ENCODE measurements at regions not wholly inside any gene's neighbourhood (a gene's known extent, or its start where the extent isn't known, plus 50 kb on each side); places are given as distances from the start of the nearest gene placed in this dataset.

- TF ChIP-seq HNF4G (IDR thresholded peaks at IDR 0.05): no peak
Observed at GRCh38 chr12:89848732-89849131, 140.1 kb upstream of the ATP2B1 start (continued).

GRCh38 chr12:89846473-89847055 lies 137.9 kb upstream of the ATP2B1 start:
- Histone ChIP-seq H3K9me3 (ENCODE audit: control insufficient read depth in 4 of 4, low read length in 3 of 4) (no peaks in the 10 kb centered on the region), H3K4me3 (ENCODE audit: low read depth in 1 of 3, low read length in 3 of 3) (no peak overlapping the region), H3K27ac (ENCODE audit: low read depth in 1 of 2, low read length in 2 of 2) (no peak overlapping the region), H3K4me1 (ENCODE audit: control insufficient read depth in 4 of 4, insufficient read depth in 4 of 4, low read length in 3 of 4) (no peaks in the 10 kb centered on the region), H3K36me3 (ENCODE audit: control insufficient read depth in 4 of 4, insufficient read depth in 3 of 4, low read depth in 1 of 4, low read length in 3 of 4) (no peaks in the 10 kb centered on the region), H3K9ac (ENCODE audit: low read depth in 1 of 2, low read length in 2 of 2) (no peak overlapping the region), H3K27me3 (ENCODE audit: control insufficient read depth in 4 of 4, insufficient read depth in 4 of 4, low read length in 3 of 4) (peaks cover 0 to 4% (median 0%) of the 10 kb centered on the region in 4 donors)
- no peak for DNase-seq (ENCODE audit: low spot score)
- TF ChIP-seq EGR1 (IDR thresholded peaks at IDR 0.05; ENCODE audit: low read depth in 2 of 2) (no peak), YY1 (IDR thresholded peaks at IDR 0.05) (no peak), MAX (IDR thresholded peaks at IDR 0.05) (no peak), RAD21 (IDR thresholded peaks at IDR 0.05) (no peak), ATF3 (IDR thresholded peaks at IDR 0.05) (no peak), ZBTB33 (IDR thresholded peaks at IDR 0.05) (no peak)
- WGBS: 85% methylated on average over 2 of the region's 2 CpGs

- Histone ChIP-seq H3K4me3 (ENCODE audit: low read depth in 1 of 3, low read length in 3 of 3) (no peak overlapping the region), H3K9me3 (ENCODE audit: control insufficient read depth in 4 of 4, low read length in 3 of 4) (no peaks in the 10 kb centered on the region), H3K27ac (ENCODE audit: low read depth in 1 of 2, low read length in 2 of 2) (no peak overlapping the region), H3K9ac (ENCODE audit: low read depth in 1 of 2, low read length in 2 of 2) (no peak overlapping the region), H3K27me3 (ENCODE audit: control insufficient read depth in 4 of 4, insufficient read depth in 4 of 4, low read length in 3 of 4) (peaks cover 0 to 6% (median 0%) of the 10 kb centered on the region in 4 donors), H3K4me1 (ENCODE audit: control insufficient read depth in 4 of 4, insufficient read depth in 4 of 4, low read length in 3 of 4) (no peaks in the 10 kb centered on the region), H3K36me3 (ENCODE audit: control insufficient read depth in 4 of 4, insufficient read depth in 3 of 4, low read depth in 1 of 4, low read length in 3 of 4) (no peaks in the 10 kb centered on the region)
- TF ChIP-seq HNF4G (IDR thresholded peaks at IDR 0.05) (no peak), SP1 (IDR thresholded peaks at IDR 0.05) (no peak), EGR1 (IDR thresholded peaks at IDR 0.05; ENCODE audit: low read depth in 2 of 2) (no peak), FOXA1 (IDR thresholded peaks at IDR 0.05) (no peak), FOXA2 (IDR thresholded peaks at IDR 0.05) (no peak), CTCF (IDR thresholded peaks at IDR 0.05; ENCODE audit: low read depth, low read length, missing input control) (no peak), GABPA (IDR thresholded peaks at IDR 0.05 in 1 of 2, conservative IDR thresholded peaks at IDR 0.05 in 1 of 2) (no peak)
- 60% methylated on average over 1 of the region's 1 CpG for WGBS
- no peak for DNase-seq (ENCODE audit: low spot score)
Observed at GRCh38 chr12:89845767-89846166, 137.1 kb upstream of the ATP2B1 start.

GRCh38 chr12:89845366-89845765 lies 136.7 kb upstream of the ATP2B1 start:
- Histone ChIP-seq H3K27me3 (ENCODE audit: control insufficient read depth in 4 of 4, insufficient read depth in 4 of 4, low read length in 3 of 4) (peaks cover 0 to 6% (median 0%) of the 10 kb centered on the region in 4 donors), H3K27ac (ENCODE audit: low read depth in 1 of 2, low read length in 2 of 2) (no peak overlapping the region), H3K9me3 (ENCODE audit: control insufficient read depth in 4 of 4, low read length in 3 of 4) (no peaks in the 10 kb centered on the region), H3K4me3 (ENCODE audit: low read depth in 1 of 3, low read length in 3 of 3) (no peak overlapping the region), H3K9ac (ENCODE audit: low read depth in 1 of 2, low read length in 2 of 2) (no peak overlapping the region), H3K4me1 (ENCODE audit: control insufficient read depth in 4 of 4, insufficient read depth in 4 of 4, low read length in 3 of 4) (no peaks in the 10 kb centered on the region), H3K36me3 (ENCODE audit: control insufficient read depth in 4 of 4, insufficient read depth in 3 of 4, low read depth in 1 of 4, low read length in 3 of 4) (no peaks in the 10 kb centered on the region)
- WGBS: 79% methylated on average over 3 of the region's 3 CpGs
- no peak for DNase-seq (ENCODE audit: low spot score)
- TF ChIP-seq SP1 (IDR thresholded peaks at IDR 0.05) (no peak), ATF3 (IDR thresholded peaks at IDR 0.05) (no peak), FOXA1 (IDR thresholded peaks at IDR 0.05) (no peak), RAD21 (IDR thresholded peaks at IDR 0.05) (no peak), HNF4G (IDR thresholded peaks at IDR 0.05) (no peak), REST (IDR thresholded peaks at IDR 0.05) (no peak), NR2F2 (IDR thresholded peaks at IDR 0.05) (no peak), FOXA2 (IDR thresholded peaks at IDR 0.05) (no peak), GABPA (IDR thresholded peaks at IDR 0.05 in 1 of 2, conservative IDR thresholded peaks at IDR 0.05 in 1 of 2) (no peak), MAX (IDR thresholded peaks at IDR 0.05) (no peak)
